NCI-H460 (cell line): ENCODE measurements at regions not wholly inside any gene's neighbourhood (a gene's known extent, or its start where the extent isn't known, plus 50 kb on each side); places are given as distances from the start of the nearest gene placed in this dataset.

ENCODE experiments used
- DNase-seq: peaks from one replicate; pipeline ENCODE4 v3.0.0-alpha.2; 2016; ENCODE audit warnings: low read depth; ENCODE audit errors: extremely low read depth

- no peak for DNase-seq
Measured at GRCh38 chr1:221066351-221067001, 187.2 kb downstream of the HLX start.

GRCh38 chr1:221067721-221068120, 188.5 kb downstream of the HLX start:
- no peak for DNase-seq

- DNase-seq = no peak
Measured at GRCh38 chr1:221069178-221069903, 190.1 kb downstream of the HLX start.

- DNase-seq = no peak
Measured at GRCh38 chr1:221069986-221070385, 190.7 kb downstream of the HLX start.

GRCh38 chr1:221071777-221072176, 192.5 kb downstream of the HLX start:
- no peak for DNase-seq

- no peak for DNase-seq
Measured at GRCh38 chr1:221072214-221072613, 193.0 kb downstream of the HLX start.

- no peak for DNase-seq
Measured at GRCh38 chr1:221074332-221074731, 195.1 kb downstream of the HLX start.

- DNase-seq = no peak
Measured at GRCh38 chr1:221075911-221076310, 196.7 kb downstream of the HLX start.

GRCh38 chr1:221076391-221076811, 197.2 kb downstream of the HLX start:
- DNase-seq = no peak

GRCh38 chr1:221078260-221078965, 199.2 kb downstream of the HLX start:
- DNase-seq = no peak

- no peak for DNase-seq
Measured at GRCh38 chr1:221083902-221084301, 204.7 kb downstream of the HLX start.

GRCh38 chr1:221084681-221085080, 205.4 kb downstream of the HLX start:
- DNase-seq = no peak

- DNase-seq = no peak
Measured at GRCh38 chr1:221085701-221086375, 206.6 kb downstream of the HLX start.

- no peak for DNase-seq
Measured at GRCh38 chr1:221087919-221088318, 208.7 kb downstream of the HLX start.

GRCh38 chr1:221089273-221089672, 210.0 kb downstream of the HLX start:
- DNase-seq = no peak

GRCh38 chr1:221089803-221090202, 210.6 kb downstream of the HLX start:
- DNase-seq = no peak

- DNase-seq = no peak
Measured at GRCh38 chr1:221093903-221094791, 214.9 kb downstream of the HLX start.

GRCh38 chr1:221097479-221098281, 218.4 kb downstream of the HLX start:
- no peak for DNase-seq
